ENCODE measurements at regions not wholly inside any gene's neighbourhood (a gene's known extent, or its start where the extent isn't known, plus 50 kb on each side); places are given as distances from the start of the nearest gene placed in this dataset.

DNA sequence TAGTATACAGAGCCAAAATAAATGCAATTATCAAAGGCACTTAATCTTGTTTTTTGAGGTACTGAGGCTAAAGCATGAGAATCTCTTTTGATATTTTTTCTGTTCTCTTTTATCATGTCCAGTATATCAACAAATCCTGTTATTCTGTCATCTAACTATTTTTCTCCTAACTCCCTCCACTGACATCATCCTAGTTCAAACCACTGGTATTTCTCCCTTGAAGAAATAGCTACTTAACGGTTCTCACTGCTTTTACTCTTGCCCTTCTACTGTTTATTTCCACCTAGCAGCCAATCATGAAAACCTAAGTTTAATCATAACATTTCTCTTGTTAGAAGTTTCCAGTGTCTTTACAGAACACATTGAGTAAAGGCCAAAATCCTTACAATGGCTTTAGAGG, 317.6 kb downstream of the GPD2 start:
- DNase-seq = no peak
- Histone ChIP-seq H3K36me3 (no peaks in the 10 kb centered on the region), H3K27me3 (ENCODE audit: insufficient read depth, low read depth, severe bottlenecking) (no peaks in the 10 kb centered on the region), H3K27ac (no peak overlapping the region), H3K9me3 (ENCODE audit: severe bottlenecking) (no peaks in the 10 kb centered on the region), H3K4me3 (ENCODE audit: low read depth, low read length) (no peak overlapping the region)
- TF ChIP-seq, protein P1, sequence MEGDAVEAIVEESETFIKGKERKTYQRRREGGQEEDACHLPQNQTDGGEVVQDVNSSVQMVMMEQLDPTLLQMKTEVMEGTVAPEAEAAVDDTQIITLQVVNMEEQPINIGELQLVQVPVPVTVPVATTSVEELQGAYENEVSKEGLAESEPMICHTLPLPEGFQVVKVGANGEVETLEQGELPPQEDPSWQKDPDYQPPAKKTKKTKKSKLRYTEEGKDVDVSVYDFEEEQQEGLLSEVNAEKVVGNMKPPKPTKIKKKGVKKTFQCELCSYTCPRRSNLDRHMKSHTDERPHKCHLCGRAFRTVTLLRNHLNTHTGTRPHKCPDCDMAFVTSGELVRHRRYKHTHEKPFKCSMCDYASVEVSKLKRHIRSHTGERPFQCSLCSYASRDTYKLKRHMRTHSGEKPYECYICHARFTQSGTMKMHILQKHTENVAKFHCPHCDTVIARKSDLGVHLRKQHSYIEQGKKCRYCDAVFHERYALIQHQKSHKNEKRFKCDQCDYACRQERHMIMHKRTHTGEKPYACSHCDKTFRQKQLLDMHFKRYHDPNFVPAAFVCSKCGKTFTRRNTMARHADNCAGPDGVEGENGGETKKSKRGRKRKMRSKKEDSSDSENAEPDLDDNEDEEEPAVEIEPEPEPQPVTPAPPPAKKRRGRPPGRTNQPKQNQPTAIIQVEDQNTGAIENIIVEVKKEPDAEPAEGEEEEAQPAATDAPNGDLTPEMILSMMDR (IDR thresholded peaks at IDR 0.05; ENCODE audit: low read depth, low read length) = no peak

DNA sequence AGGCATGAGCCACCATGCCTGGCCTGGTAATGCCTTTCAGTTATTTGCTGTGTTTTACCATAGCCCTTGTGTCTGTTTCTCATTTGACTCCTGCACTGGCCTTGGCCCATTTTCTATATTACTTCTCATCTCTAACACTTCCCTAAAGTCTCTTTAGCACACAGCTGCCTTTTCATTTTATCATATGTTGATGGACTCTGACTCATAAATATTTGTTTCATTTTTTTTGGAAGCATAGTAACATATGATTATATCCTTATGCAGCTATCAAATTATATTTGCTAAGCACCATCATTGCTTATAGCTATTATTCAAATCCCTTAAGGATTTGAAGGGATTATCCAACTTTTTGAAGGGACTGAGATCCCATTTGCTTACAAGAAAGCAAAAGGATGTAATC, 320.3 kb downstream of the GPD2 start:
- no peaks in the 10 kb centered on the region for H3K36me3 ChIP-seq
- no peak for DNase-seq
- no peak overlapping the region for H3K27ac ChIP-seq
- H3K4me3 ChIP-seq (ENCODE audit: low read depth, low read length) = no peak overlapping the region
- TF ChIP-seq, protein P1 (IDR thresholded peaks at IDR 0.05; ENCODE audit: low read depth, low read length) = no peak
- H3K9me3 ChIP-seq (ENCODE audit: severe bottlenecking) = no peaks in the 10 kb centered on the region
- H3K27me3 ChIP-seq (ENCODE audit: insufficient read depth, low read depth, severe bottlenecking) = no peaks in the 10 kb centered on the region

DNA sequence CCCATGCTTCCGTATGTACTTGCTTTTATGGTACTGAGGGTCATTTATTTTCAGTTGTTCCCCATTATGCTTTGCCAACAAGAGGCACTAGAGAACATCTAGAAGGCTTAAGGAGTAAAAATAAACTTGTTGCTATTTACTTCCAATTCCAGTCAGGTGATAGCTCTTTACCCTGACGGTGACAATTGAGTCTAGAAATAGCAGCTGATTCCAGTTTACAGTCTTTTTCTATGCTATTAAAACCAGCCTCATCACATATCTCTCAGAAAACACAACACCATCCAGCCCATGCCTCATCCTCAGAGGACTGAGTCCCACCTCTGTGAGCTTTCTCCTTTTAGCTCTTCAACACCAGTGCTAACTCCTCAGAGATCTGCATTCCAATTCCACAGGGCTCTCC, 327.0 kb downstream of the GPD2 start:
- Histone ChIP-seq H3K4me3 (ENCODE audit: low read depth, low read length) (no peak overlapping the region), H3K9me3 (ENCODE audit: severe bottlenecking) (peaks cover 2% of the 10 kb centered on the region), H3K27me3 (ENCODE audit: insufficient read depth, low read depth, severe bottlenecking) (no peaks in the 10 kb centered on the region), H3K27ac (no peak overlapping the region), H3K36me3 (no peaks in the 10 kb centered on the region)
- TF ChIP-seq, protein P1 (IDR thresholded peaks at IDR 0.05; ENCODE audit: low read depth, low read length) = no peak
- DNase-seq = no peak

DNA sequence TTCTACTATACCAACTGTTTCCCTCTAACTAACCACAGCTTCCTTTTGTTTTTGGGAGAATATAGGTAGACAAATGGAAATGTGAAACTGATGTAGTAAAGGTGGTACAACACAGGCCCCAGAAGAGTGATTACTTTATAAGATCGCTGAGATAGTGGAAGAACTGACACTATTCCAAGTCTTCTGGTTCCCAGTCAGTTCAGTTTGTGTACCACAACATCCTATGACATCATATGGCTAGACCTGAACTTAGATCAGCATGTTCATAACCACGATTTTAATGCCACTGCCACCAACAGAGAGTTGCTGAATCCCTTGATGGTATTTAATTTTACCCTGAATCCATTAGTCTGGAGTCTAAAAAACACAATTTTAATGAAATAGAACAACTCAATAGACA, 328.9 kb downstream of the GPD2 start:
- no peaks in the 10 kb centered on the region for H3K36me3 ChIP-seq
- peaks cover 8% of the 10 kb centered on the region for H3K9me3 ChIP-seq (ENCODE audit: severe bottlenecking)
- H3K27ac ChIP-seq = no peak overlapping the region
- no peak for DNase-seq
- H3K4me3 ChIP-seq (ENCODE audit: low read depth, low read length) = no peak overlapping the region
- H3K27me3 ChIP-seq (ENCODE audit: insufficient read depth, low read depth, severe bottlenecking) = no peaks in the 10 kb centered on the region
- TF ChIP-seq, protein P1 (IDR thresholded peaks at IDR 0.05; ENCODE audit: low read depth, low read length) = no peak

DNA sequence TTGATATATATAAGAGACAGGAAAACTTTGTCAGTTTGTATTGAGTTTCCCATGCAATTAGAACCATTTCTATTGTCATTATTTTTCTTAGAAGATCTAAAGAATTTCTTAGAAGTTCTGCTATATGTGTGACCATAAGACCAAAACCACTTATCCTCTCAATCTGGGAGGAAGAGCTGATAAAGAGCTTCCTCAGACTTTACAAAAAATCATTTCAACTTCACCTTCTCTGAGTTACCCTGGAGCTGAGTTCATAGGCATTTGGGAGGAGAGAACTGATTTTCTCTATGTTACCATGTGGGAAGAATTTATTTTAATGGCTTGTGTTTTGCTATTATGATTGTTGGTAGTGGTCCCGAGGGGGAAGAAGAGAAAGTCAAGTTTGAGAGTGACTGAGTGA, 329.3 kb downstream of the GPD2 start:
- no peak for DNase-seq
- Histone ChIP-seq H3K27me3 (ENCODE audit: insufficient read depth, low read depth, severe bottlenecking) (no peaks in the 10 kb centered on the region), H3K4me3 (ENCODE audit: low read depth, low read length) (no peak overlapping the region), H3K27ac (no peak overlapping the region), H3K9me3 (ENCODE audit: severe bottlenecking) (peaks cover 8% of the 10 kb centered on the region), H3K36me3 (no peaks in the 10 kb centered on the region)
- TF ChIP-seq, protein P1 (IDR thresholded peaks at IDR 0.05; ENCODE audit: low read depth, low read length) = no peak

DNA sequence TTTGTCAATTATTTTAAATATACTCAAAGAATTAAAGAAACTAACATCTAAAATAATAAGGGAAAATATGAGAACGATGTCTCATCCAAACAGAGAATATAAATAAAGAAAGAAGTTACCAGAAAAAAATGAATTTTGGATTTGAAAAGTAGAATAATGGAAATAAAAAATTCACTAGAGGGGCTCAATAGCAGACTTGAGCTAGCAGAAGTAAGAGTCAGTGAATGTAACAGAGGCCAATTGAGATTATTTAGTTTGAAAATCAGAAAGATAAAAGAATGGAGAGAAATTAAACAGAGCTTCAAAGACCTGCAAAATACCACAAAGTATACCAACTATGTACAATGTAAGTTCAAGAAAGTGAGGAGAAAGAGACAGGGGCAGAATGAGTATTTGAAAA, 333.6 kb downstream of the GPD2 start:
- TF ChIP-seq, protein P1 (IDR thresholded peaks at IDR 0.05; ENCODE audit: low read depth, low read length) = no peak
- no peak for DNase-seq
- Histone ChIP-seq H3K9me3 (ENCODE audit: severe bottlenecking) (peaks cover 9% of the 10 kb centered on the region), H3K27me3 (ENCODE audit: insufficient read depth, low read depth, severe bottlenecking) (no peaks in the 10 kb centered on the region), H3K27ac (no peak overlapping the region), H3K36me3 (no peaks in the 10 kb centered on the region), H3K4me3 (ENCODE audit: low read depth, low read length) (no peak overlapping the region)
